HG03378 (cell line): ENCODE measurements at regions not wholly inside any gene's neighbourhood (a gene's known extent, or its start where the extent isn't known, plus 50 kb on each side); places are given as distances from the start of the nearest gene placed in this dataset.

Experiments
- ATAC-seq: cut with Tn5 transposase; IDR thresholded peaks from one replicate; pipeline ENCODE4 v1.9.1; 2021; ENCODE audit warnings: mild to moderate bottlenecking, moderate library complexity; ENCODE audit not compliant: unreplicated experiment

GRCh38 chr2:3005859-3006501 is 371.6 kb downstream of the EIPR1 start:
- ATAC-seq = no peak

GRCh38 chr2:3001615-3002560 is 375.7 kb downstream of the EIPR1 start:
- no peak for ATAC-seq

- ATAC-seq = no peak
Observed at GRCh38 chr2:3000968-3001367, 376.6 kb downstream of the EIPR1 start.

- no peak for ATAC-seq
Observed at GRCh38 chr2:3000125-3000524, 377.5 kb downstream of the EIPR1 start.

GRCh38 chr2:2998971-2999370 is 378.6 kb downstream of the EIPR1 start:
- ATAC-seq = no peak

GRCh38 chr2:2993172-2993692 is 384.4 kb downstream of the EIPR1 start:
- no peak for ATAC-seq

GRCh38 chr2:2992634-2993033 is 385.0 kb downstream of the EIPR1 start:
- no peak for ATAC-seq

GRCh38 chr2:2985020-2985419 is 392.6 kb downstream of the EIPR1 start:
- ATAC-seq = no peak

- ATAC-seq = no peak
Observed at GRCh38 chr2:2981000-2981399, 396.6 kb downstream of the EIPR1 start.

GRCh38 chr2:2974982-2975381 is 402.6 kb downstream of the EIPR1 start:
- no peak for ATAC-seq

- no peak for ATAC-seq
Observed at GRCh38 chr2:2960441-2961133, 417.0 kb downstream of the EIPR1 start.

GRCh38 chr2:2950403-2950952 is 427.1 kb downstream of the EIPR1 start:
- ATAC-seq = no peak

GRCh38 chr2:2947406-2947805 is 430.2 kb downstream of the EIPR1 start:
- no peak for ATAC-seq

GRCh38 chr2:2942906-2943305 is 434.7 kb downstream of the EIPR1 start:
- ATAC-seq = no peak

GRCh38 chr2:2942225-2942624 is 435.4 kb downstream of the EIPR1 start:
- no peak for ATAC-seq

GRCh38 chr2:2941205-2941604 is 436.4 kb downstream of the EIPR1 start:
- no peak for ATAC-seq

- ATAC-seq = no peak
Observed at GRCh38 chr2:2940702-2941101, 436.9 kb downstream of the EIPR1 start.

- ATAC-seq = no peak
Observed at GRCh38 chr2:2940061-2940460, 437.6 kb downstream of the EIPR1 start.

GRCh38 chr2:2939078-2939795 is 438.4 kb downstream of the EIPR1 start:
- no peak for ATAC-seq

- no peak for ATAC-seq
Observed at GRCh38 chr2:2938481-2938880, 439.1 kb downstream of the EIPR1 start.
